T-helper 1 cell (primary cell): ENCODE measurements at regions not wholly inside any gene's neighbourhood (a gene's known extent, or its start where the extent isn't known, plus 50 kb on each side); places are given as distances from the start of the nearest gene placed in this dataset.
"Not testable (repeated sequence)": the region's sequence is repeated elsewhere in the genome, so short reads cannot be mapped to it uniquely, and the experiment has no call there.

ENCODE experiments used
- DNase-seq, 5 donors: peaks; one replicate each; pipeline ENCODE4 v3.0.0-alpha.2; 2012 to 2020

- DNase-seq, result no peak
These were observed 330.7 kb upstream of the LRRC3B start for GRCh38 chr3:26291840-26292239.

GRCh38 chr3:26292780-26293179, 329.8 kb upstream of the LRRC3B start:
- no peak for DNase-seq

GRCh38 chr3:26293329-26293844, 329.2 kb upstream of the LRRC3B start:
- DNase-seq, result no peak

GRCh38 chr3:26307192-26307591, 315.4 kb upstream of the LRRC3B start:
- no peak for DNase-seq

GRCh38 chr3:26307787-26308186, 314.8 kb upstream of the LRRC3B start:
- no peak for DNase-seq

- no peak for DNase-seq
These were observed 314.1 kb upstream of the LRRC3B start for GRCh38 chr3:26308454-26308853.

GRCh38 chr3:26309536-26309935, 313.0 kb upstream of the LRRC3B start:
- not testable (repeated sequence) for DNase-seq

GRCh38 chr3:26312816-26313215, 309.8 kb upstream of the LRRC3B start:
- DNase-seq, result no peak

GRCh38 chr3:26316472-26316871, 306.1 kb upstream of the LRRC3B start:
- no peak for DNase-seq

GRCh38 chr3:26323741-26324140, 298.8 kb upstream of the LRRC3B start:
- DNase-seq, result not testable (repeated sequence)

- no peak for DNase-seq
These were observed 282.6 kb upstream of the LRRC3B start for GRCh38 chr3:26340001-26340400.

- no peak for DNase-seq
These were observed 278.9 kb upstream of the LRRC3B start for GRCh38 chr3:26343647-26344046.

- no peak for DNase-seq
These were observed 277.0 kb upstream of the LRRC3B start for GRCh38 chr3:26345613-26346012.

GRCh38 chr3:26346497-26346896, 276.1 kb upstream of the LRRC3B start:
- no peak for DNase-seq

GRCh38 chr3:26347150-26347549, 275.4 kb upstream of the LRRC3B start:
- DNase-seq, result no peak

- DNase-seq, result no peak
These were observed 271.7 kb upstream of the LRRC3B start for GRCh38 chr3:26350853-26351252.

- no peak for DNase-seq
These were observed 269.5 kb upstream of the LRRC3B start for GRCh38 chr3:26353097-26353496.

- no peak for DNase-seq
These were observed 264.2 kb upstream of the LRRC3B start for GRCh38 chr3:26358405-26358804.

GRCh38 chr3:26365706-26366105, 256.9 kb upstream of the LRRC3B start:
- no peak for DNase-seq

GRCh38 chr3:26368312-26368711, 254.3 kb upstream of the LRRC3B start:
- no peak for DNase-seq

GRCh38 chr3:26369133-26369532, 253.4 kb upstream of the LRRC3B start:
- no peak for DNase-seq

GRCh38 chr3:26375843-26376530, 246.6 kb upstream of the LRRC3B start:
- DNase-seq, result no peak

GRCh38 chr3:26381411-26381810, 241.2 kb upstream of the LRRC3B start:
- DNase-seq, result no peak

GRCh38 chr3:26406636-26407035, 215.9 kb upstream of the LRRC3B start:
- no peak for DNase-seq

- no peak for DNase-seq
These were observed 204.0 kb upstream of the LRRC3B start for GRCh38 chr3:26418553-26418952.
